SK-N-SH (cell line): ENCODE measurements at regions not wholly inside any gene's neighbourhood (a gene's known extent, or its start where the extent isn't known, plus 50 kb on each side); places are given as distances from the start of the nearest gene placed in this dataset.

Source experiments
- RFX5 ChIP-seq: IDR thresholded peaks from 2 replicates; pipeline ENCODE4 v1.6.1; 2012; ENCODE audit warnings: mild to moderate bottlenecking, improper control_type of control experiment, low read length
- RXRA ChIP-seq: IDR thresholded peaks from 2 replicates; pipeline ENCODE4 v1.4.0; 2012; ENCODE audit warnings: low read depth, mild to moderate bottlenecking, borderline replicate concordance
- TAF1 ChIP-seq: IDR thresholded peaks from 2 replicates; pipeline ENCODE4 v1.6.1; 2012; ENCODE audit warnings: low read depth, mild to moderate bottlenecking, low read length, moderate library complexity, borderline replicate concordance
- TF ChIP-seq, protein P1 (sequence below): fragments of 200-600 bp; sonication (generic); IDR thresholded peaks from 2 replicates; pipeline ENCODE4 v1.6.1; 2017; ENCODE audit warnings: antibody characterized with exemption, mild to moderate bottlenecking, moderate library complexity

- no peak for TF ChIP-seq TAF1
- TF ChIP-seq, protein P1, sequence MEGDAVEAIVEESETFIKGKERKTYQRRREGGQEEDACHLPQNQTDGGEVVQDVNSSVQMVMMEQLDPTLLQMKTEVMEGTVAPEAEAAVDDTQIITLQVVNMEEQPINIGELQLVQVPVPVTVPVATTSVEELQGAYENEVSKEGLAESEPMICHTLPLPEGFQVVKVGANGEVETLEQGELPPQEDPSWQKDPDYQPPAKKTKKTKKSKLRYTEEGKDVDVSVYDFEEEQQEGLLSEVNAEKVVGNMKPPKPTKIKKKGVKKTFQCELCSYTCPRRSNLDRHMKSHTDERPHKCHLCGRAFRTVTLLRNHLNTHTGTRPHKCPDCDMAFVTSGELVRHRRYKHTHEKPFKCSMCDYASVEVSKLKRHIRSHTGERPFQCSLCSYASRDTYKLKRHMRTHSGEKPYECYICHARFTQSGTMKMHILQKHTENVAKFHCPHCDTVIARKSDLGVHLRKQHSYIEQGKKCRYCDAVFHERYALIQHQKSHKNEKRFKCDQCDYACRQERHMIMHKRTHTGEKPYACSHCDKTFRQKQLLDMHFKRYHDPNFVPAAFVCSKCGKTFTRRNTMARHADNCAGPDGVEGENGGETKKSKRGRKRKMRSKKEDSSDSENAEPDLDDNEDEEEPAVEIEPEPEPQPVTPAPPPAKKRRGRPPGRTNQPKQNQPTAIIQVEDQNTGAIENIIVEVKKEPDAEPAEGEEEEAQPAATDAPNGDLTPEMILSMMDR: no peak
- TF ChIP-seq RXRA: no peak
- TF ChIP-seq RFX5: no peak
These were observed 1285.8 kb upstream of the CITED2 start for GRCh38 chr6:140660295-140660694.
